GM18519 (cell line): ENCODE measurements at regions not wholly inside any gene's neighbourhood (a gene's known extent, or its start where the extent isn't known, plus 50 kb on each side); places are given as distances from the start of the nearest gene placed in this dataset.
"Not testable (repeated sequence)": the region's sequence is repeated elsewhere in the genome, so short reads cannot be mapped to it uniquely, and the experiment has no call there.

ENCODE experiments used
- ATAC-seq: cut with Tn5 transposase; IDR thresholded peaks from one replicate; pipeline ENCODE4 v1.9.1; 2021; ENCODE audit warnings: mild to moderate bottlenecking, moderate library complexity; ENCODE audit not compliant: unreplicated experiment, low FRiP score

GRCh38 chr2:176780348-176780747 lies 432.2 kb upstream of the HNRNPA3 start:
- ATAC-seq = no peak

- no peak for ATAC-seq
Measured at GRCh38 chr2:176781570-176782217, 430.9 kb upstream of the HNRNPA3 start.

- no peak for ATAC-seq
Measured at GRCh38 chr2:176784633-176785200, 427.9 kb upstream of the HNRNPA3 start.

DNA sequence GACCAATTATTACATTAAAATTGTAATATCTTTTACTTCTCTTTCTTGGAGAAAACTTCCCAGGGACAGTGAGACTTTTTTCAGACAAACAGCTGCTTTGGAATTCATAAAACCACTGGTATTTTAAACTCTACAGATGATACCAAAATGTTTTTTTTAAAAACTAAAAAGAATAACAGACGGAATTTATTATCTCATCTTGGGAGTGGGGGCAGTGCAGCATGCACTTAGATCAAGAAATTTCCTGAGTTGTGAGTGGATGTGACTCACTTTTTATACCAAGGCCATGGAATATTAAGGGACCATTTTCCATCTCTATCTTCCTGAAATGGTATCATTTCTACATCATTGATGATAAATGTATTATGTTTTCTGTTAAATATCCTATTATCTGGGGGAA lies 422.8 kb upstream of the HNRNPA3 start:
- no peak for ATAC-seq

- no peak for ATAC-seq
Measured at GRCh38 chr2:176790468-176790867, 422.1 kb upstream of the HNRNPA3 start.

GRCh38 chr2:176793792-176794191 lies 418.8 kb upstream of the HNRNPA3 start:
- no peak for ATAC-seq

- no peak for ATAC-seq
Measured at GRCh38 chr2:176794392-176794791, 418.2 kb upstream of the HNRNPA3 start.

- no peak for ATAC-seq
Measured at GRCh38 chr2:176795823-176796222, 416.8 kb upstream of the HNRNPA3 start.

DNA sequence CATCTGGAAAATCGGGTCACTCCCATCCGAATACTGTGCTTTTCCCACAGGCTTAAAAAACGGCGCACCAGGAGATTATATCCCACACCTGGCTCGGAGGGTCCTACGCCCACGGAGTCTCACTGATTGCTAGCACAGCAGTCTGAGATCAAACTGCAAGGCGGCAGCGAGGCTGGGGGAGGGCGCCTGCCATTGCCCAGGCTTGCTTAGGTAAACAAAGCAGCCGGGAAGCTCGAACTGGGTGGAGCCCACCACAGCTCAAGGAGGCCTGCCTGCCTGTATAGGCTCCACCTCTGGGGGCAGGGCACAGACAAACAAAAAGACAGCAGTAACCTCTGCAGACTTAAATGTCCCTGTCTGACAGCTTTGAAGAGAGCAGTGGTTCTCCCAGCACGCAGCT lies 415.9 kb upstream of the HNRNPA3 start:
- ATAC-seq = not testable (repeated sequence)

GRCh38 chr2:176804392-176804791 lies 408.2 kb upstream of the HNRNPA3 start:
- ATAC-seq = no peak

- ATAC-seq = no peak
Measured at GRCh38 chr2:176805345-176805744, 407.2 kb upstream of the HNRNPA3 start.

GRCh38 chr2:176812246-176812775 lies 400.3 kb upstream of the HNRNPA3 start:
- no peak for ATAC-seq

DNA sequence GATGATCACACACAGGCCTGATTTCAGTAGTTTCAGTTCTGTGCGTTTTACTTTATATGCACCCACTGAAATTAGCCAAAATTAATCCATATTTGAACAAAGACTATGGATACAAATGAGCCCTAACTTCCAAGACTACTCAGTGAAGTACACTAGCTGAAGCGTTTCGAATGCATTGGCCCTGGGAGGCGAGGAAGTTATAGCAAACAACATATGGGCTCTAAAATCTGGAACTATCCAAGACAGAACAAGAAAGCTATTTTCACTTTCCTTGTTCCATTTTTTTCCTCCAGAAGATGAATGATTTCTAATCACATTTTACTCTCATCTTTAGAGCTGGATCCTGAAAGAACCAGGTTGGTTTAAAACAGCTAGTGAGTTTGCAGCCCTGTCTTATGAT lies 399.4 kb upstream of the HNRNPA3 start:
- ATAC-seq = no peak

- no peak for ATAC-seq
Measured at GRCh38 chr2:176813621-176814049, 399.0 kb upstream of the HNRNPA3 start.

DNA sequence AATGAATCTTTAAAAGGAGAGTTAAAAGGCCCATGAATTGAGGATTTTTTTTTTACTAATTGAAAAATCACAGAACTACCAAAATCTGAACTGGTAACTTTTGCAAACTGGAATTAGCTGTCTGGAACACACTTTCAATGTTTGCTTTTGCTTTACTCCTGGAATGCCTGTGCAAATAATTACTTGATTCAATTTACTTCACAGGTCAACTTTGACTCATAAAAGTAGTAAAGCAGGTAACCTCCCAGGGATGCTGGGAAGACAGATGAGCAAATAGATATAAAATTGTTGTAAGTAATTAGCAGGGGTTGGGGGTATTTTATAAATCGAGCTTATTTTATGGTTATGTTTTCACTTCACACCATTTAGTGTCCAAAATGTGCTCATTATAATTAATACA lies 398.3 kb upstream of the HNRNPA3 start:
- no peak for ATAC-seq

GRCh38 chr2:176814740-176815367 lies 397.7 kb upstream of the HNRNPA3 start:
- ATAC-seq = no peak

DNA sequence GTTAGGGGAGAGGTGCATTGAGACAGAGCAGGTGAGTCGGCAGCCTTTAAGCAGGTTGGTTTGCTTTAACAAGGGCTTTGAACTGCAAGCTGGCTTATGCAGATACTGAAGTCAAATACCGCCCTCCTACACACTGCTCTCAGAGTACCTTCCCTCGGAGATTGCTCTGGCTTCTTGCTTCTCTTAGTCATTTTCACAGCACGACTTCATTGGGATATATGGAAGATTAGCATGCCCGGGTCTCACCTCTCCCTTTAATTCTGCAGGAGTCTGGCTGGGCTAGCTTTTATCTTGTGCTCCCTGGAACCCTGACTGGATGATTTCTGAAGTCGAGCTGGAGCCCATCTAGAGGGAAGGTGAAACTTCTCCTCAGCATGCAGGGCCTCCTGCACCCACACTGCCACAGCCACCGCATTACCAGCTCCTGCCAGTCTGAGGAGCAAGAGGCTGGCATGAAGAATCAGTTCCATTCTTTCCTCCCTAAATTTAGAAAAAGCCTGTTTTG lies 395.5 kb upstream of the HNRNPA3 start:
- ATAC-seq = no peak

GRCh38 chr2:176818076-176818475 lies 394.5 kb upstream of the HNRNPA3 start:
- no peak for ATAC-seq

DNA sequence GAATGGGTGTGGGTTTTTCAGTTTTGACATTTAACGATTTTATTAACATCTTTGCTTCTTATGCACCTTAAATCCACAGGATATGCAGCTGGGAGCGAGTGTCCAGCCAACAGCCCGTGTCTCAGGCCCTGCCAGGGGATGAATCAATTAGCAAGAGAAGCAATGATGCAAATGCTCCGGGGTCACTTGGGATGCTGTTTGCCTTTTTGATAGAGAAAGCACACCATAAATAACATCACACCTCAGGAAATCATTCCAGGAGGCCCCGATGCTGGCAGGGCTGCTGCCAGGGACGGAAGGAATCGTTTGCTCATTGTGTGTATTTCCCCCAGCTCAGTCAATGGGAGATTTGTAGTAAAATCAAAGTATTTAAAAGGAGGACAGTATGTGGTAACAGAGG lies 394.0 kb upstream of the HNRNPA3 start:
- ATAC-seq = no peak

DNA sequence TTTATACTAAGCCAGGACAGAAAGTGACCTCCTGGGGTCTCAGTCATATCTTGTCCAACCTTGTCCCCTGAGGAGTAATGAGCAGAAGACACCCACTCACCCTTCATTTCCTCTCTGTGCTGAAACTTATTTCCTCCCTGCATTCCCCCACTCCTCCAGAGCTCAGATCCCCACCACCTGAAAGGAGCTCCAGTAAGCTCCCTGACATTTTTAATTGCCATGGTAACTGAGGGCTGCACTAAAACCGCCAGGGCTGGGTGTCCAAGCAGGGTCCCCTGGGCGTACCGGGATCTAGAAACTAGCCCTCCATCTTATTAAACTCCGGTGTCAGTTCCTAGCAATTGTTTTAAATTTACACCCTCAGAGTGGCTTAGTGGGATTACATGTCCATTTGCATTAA lies 393.3 kb upstream of the HNRNPA3 start:
- ATAC-seq = no peak

- no peak for ATAC-seq
Measured at GRCh38 chr2:176820371-176820932, 392.1 kb upstream of the HNRNPA3 start.
